CD8-positive, alpha-beta memory T cell (primary cell): ENCODE measurements at regions not wholly inside any gene's neighbourhood (a gene's known extent, or its start where the extent isn't known, plus 50 kb on each side); places are given as distances from the start of the nearest gene placed in this dataset.

Source experiments
- CTCF ChIA-PET: fragments of 350-600 bp; sonication (Branson Sonifier 250); formaldehyde crosslinking; loops from one replicate; lab custom pipeline; 2021; ENCODE audit warnings: antibody characterized with exemption; lab: Charles Lee
- POLR2A ChIA-PET: fragments of 350-600 bp; sonication (Branson Sonifier 250); formaldehyde crosslinking; loops from one replicate; lab custom pipeline; 2021; ENCODE audit warnings: antibody characterized with exemption; lab: Charles Lee
- DNase-seq, 5 donors: peaks; one replicate each; pipeline versions ENCODE4 v3.0.0 to v3.0.0-alpha.2; 2020 to 2022; ENCODE audit warnings: mixed read lengths in 1 of 5
- H3K27ac ChIP-seq: one replicate; pipeline ENCODE4 v1.7.0; 2013; ENCODE audit warnings: low read depth, mild to moderate bottlenecking, low read length, moderate library complexity
- H3K27me3 ChIP-seq: 2 replicates; pipeline ENCODE4 v1.7.0; 2013; ENCODE audit warnings: low read length, mild to moderate bottlenecking; ENCODE audit not compliant: insufficient read depth, poor library complexity, severe bottlenecking
- H3K36me3 ChIP-seq: 2 replicates; pipeline ENCODE4 v1.7.0; 2013; ENCODE audit warnings: mild to moderate bottlenecking, low read length, moderate library complexity; ENCODE audit not compliant: insufficient read depth
- H3K4me1 ChIP-seq: 2 replicates; pipeline ENCODE4 v1.7.0; 2013; ENCODE audit warnings: mild to moderate bottlenecking, low read length, moderate library complexity; ENCODE audit not compliant: insufficient read depth
- H3K4me3 ChIP-seq: 2 replicates; pipeline ENCODE4 v1.7.0; 2013; ENCODE audit warnings: mild to moderate bottlenecking, low read length
- H3K9me3 ChIP-seq: 2 replicates; pipeline ENCODE4 v1.7.0; 2013; ENCODE audit warnings: mild to moderate bottlenecking, low read length
- H3K27ac Mint-ChIP-seq, 8 donors: one replicate each; pipeline ENCODE4 v1.8.0; 2020 to 2021; ENCODE audit warnings: mixed read lengths in 8 of 8, mild to moderate bottlenecking in 6 of 8, inconsistent platforms in 3 of 8, moderate library complexity in 3 of 8
- H3K27me3 Mint-ChIP-seq, 2 donors: one replicate each; pipeline ENCODE4 v1.8.0; 2020 to 2021; ENCODE audit warnings: mixed read lengths in 2 of 2, mild to moderate bottlenecking in 1 of 2, moderate library complexity in 1 of 2
- H3K36me3 Mint-ChIP-seq, 3 donors: one replicate each; pipeline ENCODE4 v1.8.0; 2020 to 2021; ENCODE audit warnings: mixed read lengths in 3 of 3, inconsistent platforms in 1 of 3, mild to moderate bottlenecking in 1 of 3
- H3K4me1 Mint-ChIP-seq, 3 donors: one replicate each; pipeline ENCODE4 v1.8.0; 2020 to 2021; ENCODE audit warnings: mixed read lengths in 3 of 3, inconsistent platforms in 1 of 3, mild to moderate bottlenecking in 1 of 3
- H3K4me3 Mint-ChIP-seq, 7 donors: one replicate each; pipeline ENCODE4 v1.8.0; 2020 to 2021; ENCODE audit warnings: mixed read lengths in 7 of 7, mild to moderate bottlenecking in 6 of 7, moderate library complexity in 4 of 7, inconsistent platforms in 2 of 7
- H3K9me3 Mint-ChIP-seq, 5 donors: one replicate each; pipeline ENCODE4 v1.8.0; 2020 to 2022; ENCODE audit warnings: mixed read lengths in 5 of 5, mild to moderate bottlenecking in 3 of 5, moderate library complexity in 2 of 5, inconsistent platforms in 1 of 5

DNA sequence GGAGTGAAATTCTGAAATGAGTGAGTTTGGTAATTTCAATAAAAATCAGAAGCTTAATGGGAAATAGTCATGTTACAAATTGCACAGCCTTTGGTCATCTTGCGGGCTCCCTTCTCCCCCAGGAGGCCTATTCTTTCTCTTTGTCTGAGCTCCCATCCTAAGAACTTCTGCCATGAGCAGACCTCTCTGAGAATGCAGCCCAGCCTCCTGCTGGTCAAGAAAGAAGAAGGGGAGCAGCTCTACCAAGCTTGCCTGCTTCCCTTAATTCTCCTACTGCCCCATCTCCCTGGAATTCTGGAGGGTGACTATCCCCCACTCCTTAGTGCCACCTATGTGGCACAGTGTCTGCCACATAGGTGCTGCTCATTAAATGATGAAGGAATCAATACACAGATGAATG lies 300.7 kb upstream of the DAB1 start:
- ChIA-PET CTCF (no interaction called here), POLR2A (no interaction called here)

DNA sequence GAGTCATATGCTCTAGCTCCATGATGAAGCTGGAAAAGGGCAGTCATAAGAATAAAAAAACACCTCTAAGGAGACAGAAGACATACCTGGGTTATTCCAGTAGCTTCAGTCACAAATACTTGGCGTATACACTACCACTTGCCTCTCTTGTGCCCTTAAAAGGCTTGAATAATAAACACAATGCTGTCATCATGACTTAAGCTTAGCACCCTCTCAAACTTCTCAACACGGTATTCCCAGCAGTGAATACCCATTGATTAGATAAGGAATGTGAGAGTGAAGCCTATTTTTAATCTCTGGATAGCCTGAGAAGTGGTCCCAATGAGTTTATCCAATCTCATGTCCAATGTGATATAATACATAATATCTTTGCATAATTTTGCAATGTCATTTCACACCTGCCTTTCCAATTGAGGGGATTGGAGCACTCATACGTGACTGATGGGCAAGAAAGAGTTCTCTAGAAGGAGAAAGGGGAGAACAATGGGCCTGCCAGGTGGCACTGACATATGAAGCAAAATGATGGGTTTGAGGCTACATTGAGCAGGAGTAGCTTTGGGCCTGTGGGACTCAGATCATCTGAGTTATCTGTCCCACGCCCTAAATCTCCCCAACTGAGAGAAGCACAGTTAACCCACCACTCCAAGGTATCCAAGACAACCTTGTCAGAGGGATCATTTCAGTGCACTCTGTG lies 298.6 kb upstream of the DAB1 start:
- Mint-ChIP-seq H3K36me3 (no peaks in the 10 kb centered on the region), H3K27ac (no peak overlapping the region), H3K4me3 (no peak overlapping the region), H3K9me3 (no peaks in the 10 kb centered on the region), H3K4me1 (no peaks in the 10 kb centered on the region), H3K27me3 (peaks cover 0 to 2% of the 10 kb centered on the region in 2 donors)
- CTCF ChIA-PET = no interaction called here
- Histone ChIP-seq H3K4me3 (no peak overlapping the region), H3K27me3 (no peaks in the 10 kb centered on the region), H3K4me1 (no peaks in the 10 kb centered on the region), H3K36me3 (no peaks in the 10 kb centered on the region), H3K9me3 (no peaks in the 10 kb centered on the region), H3K27ac (no peak overlapping the region)
- POLR2A ChIA-PET = no interaction called here
- DNase-seq = no peak

More for the DNA sequence above, 300.7 kb upstream of the DAB1 start:
- no peak overlapping the region for H3K4me3 Mint-ChIP-seq
- Histone ChIP-seq H3K36me3 (no peaks in the 10 kb centered on the region), H3K4me3 (no peak overlapping the region), H3K27ac (no peak overlapping the region), H3K4me1 (no peaks in the 10 kb centered on the region), H3K9me3 (no peaks in the 10 kb centered on the region), H3K27me3 (no peaks in the 10 kb centered on the region)
- H3K4me1 Mint-ChIP-seq = no peaks in the 10 kb centered on the region
- DNase-seq = no peak
- no peak overlapping the region for H3K27ac Mint-ChIP-seq
- H3K9me3 Mint-ChIP-seq = no peaks in the 10 kb centered on the region
- H3K36me3 Mint-ChIP-seq = no peaks in the 10 kb centered on the region
- H3K27me3 Mint-ChIP-seq = peaks cover 0 to 2% of the 10 kb centered on the region in 2 donors

DNA sequence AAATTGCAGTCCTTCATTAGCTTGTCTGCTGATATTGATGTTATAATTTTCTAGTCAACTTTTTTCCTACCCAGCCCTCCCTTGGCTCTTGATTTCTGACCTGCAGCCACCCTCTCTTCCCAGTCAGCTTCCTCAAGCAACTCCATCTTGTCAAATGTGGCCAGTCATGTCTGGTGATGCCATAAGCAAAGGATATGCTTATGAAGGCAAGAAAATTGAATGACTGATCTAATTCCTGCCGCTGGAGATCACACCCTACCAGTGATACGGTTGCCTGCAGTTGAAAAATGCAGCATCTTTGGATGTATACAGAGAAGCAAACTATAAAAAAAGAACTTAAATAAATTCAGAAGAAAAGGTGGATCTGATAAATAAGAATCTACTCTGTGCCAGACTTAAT lies 297.1 kb upstream of the DAB1 start:
- H3K4me1 Mint-ChIP-seq = no peaks in the 10 kb centered on the region
- Histone ChIP-seq H3K9me3 (no peaks in the 10 kb centered on the region), H3K27ac (no peak overlapping the region), H3K4me1 (no peaks in the 10 kb centered on the region), H3K27me3 (no peaks in the 10 kb centered on the region), H3K4me3 (no peak overlapping the region), H3K36me3 (no peaks in the 10 kb centered on the region)
- POLR2A ChIA-PET = no interaction called here
- CTCF ChIA-PET = no interaction called here
- H3K27me3 Mint-ChIP-seq = peaks cover 0 to 2% of the 10 kb centered on the region in 2 donors
- H3K27ac Mint-ChIP-seq = no peak overlapping the region
- no peaks in the 10 kb centered on the region for H3K36me3 Mint-ChIP-seq
- no peak for DNase-seq
- no peaks in the 10 kb centered on the region for H3K9me3 Mint-ChIP-seq
- no peak overlapping the region for H3K4me3 Mint-ChIP-seq

DNA sequence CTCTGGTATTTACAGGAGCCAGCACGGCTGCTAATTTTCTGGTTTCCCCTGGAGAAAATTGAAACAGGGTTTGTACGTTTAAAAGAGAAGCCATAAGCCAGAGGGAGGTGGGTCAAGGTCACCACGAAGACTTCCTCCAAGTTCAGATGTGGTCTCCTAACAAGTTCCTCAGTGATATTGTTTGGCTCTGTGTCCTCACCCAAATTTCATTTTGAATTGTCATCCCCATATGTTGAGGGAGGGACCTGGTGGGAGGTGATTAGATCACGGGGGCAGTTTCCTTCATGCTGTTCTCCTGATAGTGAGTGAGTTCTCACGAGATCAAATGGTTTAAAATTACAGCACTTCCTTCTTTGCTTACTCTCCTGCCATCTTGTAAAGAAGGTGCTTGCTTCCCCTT lies 295.4 kb upstream of the DAB1 start:
- Mint-ChIP-seq H3K9me3 (no peaks in the 10 kb centered on the region), H3K4me1 (no peaks in the 10 kb centered on the region), H3K27me3 (peaks cover 0 to 1% of the 10 kb centered on the region in 2 donors), H3K36me3 (no peaks in the 10 kb centered on the region), H3K4me3 (no peak overlapping the region), H3K27ac (no peak overlapping the region)
- H3K9me3 ChIP-seq = no peaks in the 10 kb centered on the region
- H3K4me1 ChIP-seq = no peaks in the 10 kb centered on the region
- no peak overlapping the region for H3K27ac ChIP-seq
- H3K27me3 ChIP-seq = no peaks in the 10 kb centered on the region
- H3K4me3 ChIP-seq = no peak overlapping the region
- ChIA-PET CTCF (no interaction called here), POLR2A (no interaction called here)
- no peak for DNase-seq
- no peaks in the 10 kb centered on the region for H3K36me3 ChIP-seq

DNA sequence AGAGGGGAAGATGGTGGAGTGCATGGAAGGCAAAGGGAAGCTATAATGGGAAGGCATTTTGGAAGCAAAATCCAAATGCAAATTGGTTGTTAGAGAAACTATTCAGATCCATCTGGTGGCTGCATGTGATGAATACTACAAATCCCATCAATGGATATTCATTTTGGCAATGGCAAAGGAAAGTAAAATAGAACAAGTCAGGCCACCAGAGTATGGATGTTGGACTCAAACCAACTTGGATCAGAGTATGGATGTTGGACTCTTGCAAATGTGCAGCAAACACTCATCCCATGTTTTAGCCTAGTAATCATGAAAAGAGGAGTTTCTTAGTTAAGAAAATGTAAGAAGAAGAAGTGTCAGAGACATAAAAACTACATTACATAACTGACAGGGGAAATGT lies 289.6 kb upstream of the DAB1 start:
- Histone ChIP-seq H3K36me3 (no peaks in the 10 kb centered on the region), H3K4me1 (no peaks in the 10 kb centered on the region), H3K27me3 (no peaks in the 10 kb centered on the region), H3K27ac (no peak overlapping the region), H3K4me3 (no peak overlapping the region), H3K9me3 (no peaks in the 10 kb centered on the region)
- CTCF ChIA-PET = no interaction called here
- POLR2A ChIA-PET = no interaction called here
- peaks cover 0 to 1% of the 10 kb centered on the region in 2 donors for H3K27me3 Mint-ChIP-seq
- H3K4me3 Mint-ChIP-seq = no peak overlapping the region
- H3K4me1 Mint-ChIP-seq = no peaks in the 10 kb centered on the region
- no peaks in the 10 kb centered on the region for H3K9me3 Mint-ChIP-seq
- DNase-seq = no peak
- H3K36me3 Mint-ChIP-seq = no peaks in the 10 kb centered on the region
- H3K27ac Mint-ChIP-seq = no peak overlapping the region

DNA sequence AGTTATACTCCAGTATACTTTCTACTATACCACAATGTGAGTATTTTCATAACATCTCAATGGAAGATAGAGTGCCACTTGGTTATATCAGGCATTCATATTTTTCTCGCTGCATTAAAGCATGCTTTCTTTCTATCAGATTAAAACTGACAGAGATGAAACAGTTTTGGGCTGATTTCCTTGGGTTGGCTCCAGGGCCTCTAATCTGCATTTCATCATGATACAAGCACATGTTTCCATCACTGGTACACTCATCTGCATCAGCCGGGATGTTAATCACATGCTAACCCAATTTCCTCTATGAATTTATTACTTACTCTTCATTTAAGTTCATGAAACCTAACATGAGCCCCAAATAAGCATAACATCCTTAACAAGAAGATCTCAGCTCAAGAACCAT lies 289.0 kb upstream of the DAB1 start:
- no peak overlapping the region for H3K4me3 Mint-ChIP-seq
- ChIA-PET POLR2A (no interaction called here), CTCF (no interaction called here)
- Histone ChIP-seq H3K27me3 (no peaks in the 10 kb centered on the region), H3K27ac (no peak overlapping the region), H3K4me3 (no peak overlapping the region), H3K36me3 (no peaks in the 10 kb centered on the region), H3K4me1 (no peaks in the 10 kb centered on the region), H3K9me3 (no peaks in the 10 kb centered on the region)
- H3K36me3 Mint-ChIP-seq = no peaks in the 10 kb centered on the region
- peaks cover 0 to 1% of the 10 kb centered on the region in 2 donors for H3K27me3 Mint-ChIP-seq
- no peak for DNase-seq
- H3K27ac Mint-ChIP-seq = no peak overlapping the region
- H3K4me1 Mint-ChIP-seq = no peaks in the 10 kb centered on the region
- H3K9me3 Mint-ChIP-seq = no peaks in the 10 kb centered on the region

DNA sequence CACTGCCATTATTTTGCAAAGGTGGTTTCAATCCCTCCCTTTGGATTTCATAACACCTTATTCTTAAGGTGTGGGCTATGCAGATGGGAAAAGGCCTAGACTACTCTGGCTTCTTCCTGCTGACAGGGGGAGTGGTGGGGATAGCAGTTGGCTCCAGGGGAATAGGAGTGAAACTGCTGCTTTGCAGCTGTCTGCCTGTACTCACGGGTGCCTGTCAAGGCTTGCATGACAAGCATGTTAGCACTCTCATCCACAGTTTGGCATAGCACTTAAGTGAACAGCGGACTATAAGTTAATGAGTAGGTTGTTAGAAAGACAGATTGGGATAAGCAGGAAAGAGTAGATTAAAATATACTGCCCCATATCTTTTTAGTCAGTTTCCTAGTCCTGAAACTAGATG lies 287.5 kb upstream of the DAB1 start:
- H3K4me3 ChIP-seq = no peak overlapping the region
- CTCF ChIA-PET = no interaction called here
- no peak for DNase-seq
- Mint-ChIP-seq H3K9me3 (no peaks in the 10 kb centered on the region), H3K4me1 (no peaks in the 10 kb centered on the region), H3K4me3 (no peak overlapping the region), H3K27me3 (no peaks in the 10 kb centered on the region), H3K36me3 (no peaks in the 10 kb centered on the region), H3K27ac (no peak overlapping the region)
- POLR2A ChIA-PET = no interaction called here
- no peak overlapping the region for H3K27ac ChIP-seq
- no peaks in the 10 kb centered on the region for H3K36me3 ChIP-seq
- no peaks in the 10 kb centered on the region for H3K9me3 ChIP-seq
- H3K4me1 ChIP-seq = no peaks in the 10 kb centered on the region
- H3K27me3 ChIP-seq = no peaks in the 10 kb centered on the region

DNA sequence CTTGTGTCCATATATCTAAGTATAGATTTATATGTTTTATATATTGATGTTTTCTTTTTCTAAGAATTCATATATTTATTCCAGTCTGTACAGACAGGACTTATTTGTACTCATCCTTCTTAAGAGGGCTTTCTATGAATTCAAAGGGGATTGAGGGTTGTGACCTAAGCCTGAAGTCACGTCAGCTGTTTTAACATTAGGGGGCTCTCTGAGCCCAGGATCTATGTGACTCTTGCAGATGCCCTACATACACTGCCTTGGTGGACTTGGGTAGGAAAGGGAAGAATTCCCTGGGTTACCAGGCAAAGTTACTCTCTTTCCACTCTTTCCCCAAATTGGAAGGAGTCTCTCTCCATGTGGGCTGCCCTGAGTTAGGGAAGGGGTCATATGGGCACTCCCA lies 283.8 kb upstream of the DAB1 start:
- Mint-ChIP-seq H3K4me3 (no peak overlapping the region), H3K36me3 (peaks cover 0 to 2% (median 0%) of the 10 kb centered on the region in 3 donors), H3K9me3 (peaks cover 0 to 2% (median 0%) of the 10 kb centered on the region in 5 donors), H3K27ac (no peak overlapping the region), H3K27me3 (peaks cover 0 to 2% of the 10 kb centered on the region in 2 donors), H3K4me1 (no peaks in the 10 kb centered on the region)
- H3K27ac ChIP-seq = no peak overlapping the region
- no peaks in the 10 kb centered on the region for H3K27me3 ChIP-seq
- no peaks in the 10 kb centered on the region for H3K9me3 ChIP-seq
- ChIA-PET POLR2A (no interaction called here), CTCF (no interaction called here)
- H3K36me3 ChIP-seq = no peaks in the 10 kb centered on the region
- H3K4me3 ChIP-seq = no peak overlapping the region
- DNase-seq = no peak
- H3K4me1 ChIP-seq = no peaks in the 10 kb centered on the region
